G401 (cell line): ENCODE measurements at regions not wholly inside any gene's neighbourhood (a gene's known extent, or its start where the extent isn't known, plus 50 kb on each side); places are given as distances from the start of the nearest gene placed in this dataset.

ENCODE experiments used
- DNase-seq: peaks from one replicate; pipeline ENCODE4 v3.0.0-alpha.2; 2015; ENCODE audit warnings: low spot score
- in situ Hi-C: cut with HindIII; loops from 2 replicates; pipeline ENCODE4 v1.10.0; 2016; ENCODE audit warnings: low sequenced_read_pairs, mixed read lengths

DNA sequence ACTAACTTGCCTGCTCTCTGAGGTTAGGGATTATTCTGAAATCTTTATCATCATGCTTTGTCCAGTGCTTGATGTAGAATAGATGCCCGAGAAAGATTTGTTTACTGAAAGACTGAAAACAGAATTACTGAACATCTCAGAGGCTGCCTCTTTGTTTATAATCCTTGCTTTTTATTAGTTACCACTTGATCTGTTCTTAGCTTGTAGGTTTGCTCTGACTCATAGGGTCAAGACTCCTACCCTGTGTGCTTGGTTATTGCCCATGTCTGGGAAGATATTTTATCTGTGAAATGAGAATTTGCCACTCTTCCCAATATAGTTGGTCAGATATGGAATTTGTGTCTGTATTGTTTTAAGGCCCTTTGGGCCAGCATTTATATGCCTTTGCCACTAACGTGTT is 675.3 kb downstream of the DIAPH3 start:
- in situ Hi-C loops = no loop called here
- no peak for DNase-seq

DNA sequence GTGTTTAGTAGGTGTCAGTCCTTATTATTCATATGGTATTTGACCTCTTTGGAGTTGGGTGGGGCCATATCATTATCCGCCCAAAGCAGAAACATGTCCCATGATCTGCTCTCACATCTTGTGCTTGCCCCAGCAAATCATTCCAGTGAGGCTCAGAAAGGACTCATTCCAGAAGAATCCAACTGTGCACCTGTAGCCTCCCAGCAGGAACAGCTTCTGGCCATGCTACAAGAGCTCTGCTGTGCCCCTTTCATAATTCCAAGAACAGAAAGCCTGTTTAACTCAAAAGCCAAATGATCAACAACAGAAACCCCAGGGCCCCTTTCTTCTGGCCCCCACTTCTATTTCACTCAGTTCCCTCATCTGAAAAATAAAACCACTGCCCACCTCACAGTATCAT is 673.1 kb downstream of the DIAPH3 start:
- peak; percentile 64 for DNase-seq
- in situ Hi-C loops = no loop called here

DNA sequence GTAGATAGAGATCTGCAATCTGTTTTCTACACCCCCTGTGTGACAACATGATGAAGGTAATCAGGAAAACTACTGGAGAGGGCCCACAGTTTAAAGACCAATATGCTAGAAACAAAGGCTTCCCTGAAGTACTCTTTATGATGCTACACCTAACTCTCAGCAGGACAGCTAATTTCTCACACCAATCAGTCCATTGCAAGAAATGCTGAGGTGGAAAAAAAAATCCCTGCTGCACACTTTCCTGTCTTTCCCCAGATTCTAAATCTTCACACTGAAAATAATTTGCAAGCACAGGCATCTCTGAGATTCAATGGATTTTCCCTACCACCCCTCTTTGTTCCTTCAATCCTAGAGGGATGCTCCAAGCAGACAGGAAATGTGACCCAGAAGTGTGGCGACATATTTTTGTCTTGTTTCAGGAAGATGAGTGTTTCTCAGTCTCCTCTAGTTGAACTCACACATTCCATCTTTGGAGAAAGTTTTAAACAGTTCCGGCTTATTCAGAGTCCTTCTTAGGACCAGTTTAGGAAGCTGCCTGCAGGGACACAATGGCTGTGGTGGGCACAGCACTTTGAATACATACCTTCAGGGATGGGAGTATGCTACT is 671.6 kb downstream of the DIAPH3 start:
- DNase-seq = no peak
- in situ Hi-C loops = no loop called here

DNA sequence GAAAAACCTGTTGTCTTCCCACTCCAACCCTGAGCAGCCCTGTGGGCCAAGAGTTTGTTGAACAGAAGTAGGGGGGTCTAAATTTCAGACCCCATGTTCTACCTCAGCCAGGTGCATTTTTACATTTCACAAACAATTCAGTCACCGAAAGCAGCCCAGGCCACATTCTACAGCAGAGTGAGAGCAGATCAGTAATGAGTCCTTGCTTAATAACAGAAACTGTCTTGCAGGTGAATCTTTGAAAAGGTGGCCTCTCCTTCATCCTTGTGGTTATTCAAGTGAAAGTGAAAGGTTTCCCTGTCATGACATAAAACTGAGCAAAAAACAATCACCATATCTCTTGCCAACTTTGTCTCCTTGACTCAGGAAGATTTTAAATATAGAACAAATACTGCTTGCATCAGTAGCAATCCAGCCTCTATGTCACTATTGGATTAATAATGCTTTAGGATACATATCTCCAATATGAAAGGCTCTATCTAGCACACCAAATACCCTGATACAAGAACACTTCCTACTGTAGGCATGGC is 670.2 kb downstream of the DIAPH3 start:
- in situ Hi-C loops = no loop called here
- DNase-seq = no peak

DNA sequence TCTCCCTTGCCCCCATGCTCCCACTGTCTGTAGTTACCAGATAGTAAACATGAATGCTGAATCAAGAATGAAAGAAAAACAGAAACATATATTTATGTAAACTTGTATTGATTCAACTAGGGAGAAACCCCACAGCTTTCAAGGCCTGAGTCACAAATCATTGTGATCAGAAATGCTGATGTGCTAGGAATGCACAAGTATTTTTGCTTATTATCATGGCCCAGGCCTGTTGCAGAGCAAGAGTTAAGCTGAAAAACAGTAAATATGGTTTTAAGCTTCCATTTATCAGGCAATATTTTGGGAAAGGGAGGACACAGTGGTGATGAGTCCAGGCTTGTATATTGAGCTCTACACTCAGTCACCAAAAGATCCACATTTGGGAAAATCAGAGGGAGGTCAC is 669.6 kb downstream of the DIAPH3 start:
- in situ Hi-C loops = no loop called here
- no peak for DNase-seq

DNA sequence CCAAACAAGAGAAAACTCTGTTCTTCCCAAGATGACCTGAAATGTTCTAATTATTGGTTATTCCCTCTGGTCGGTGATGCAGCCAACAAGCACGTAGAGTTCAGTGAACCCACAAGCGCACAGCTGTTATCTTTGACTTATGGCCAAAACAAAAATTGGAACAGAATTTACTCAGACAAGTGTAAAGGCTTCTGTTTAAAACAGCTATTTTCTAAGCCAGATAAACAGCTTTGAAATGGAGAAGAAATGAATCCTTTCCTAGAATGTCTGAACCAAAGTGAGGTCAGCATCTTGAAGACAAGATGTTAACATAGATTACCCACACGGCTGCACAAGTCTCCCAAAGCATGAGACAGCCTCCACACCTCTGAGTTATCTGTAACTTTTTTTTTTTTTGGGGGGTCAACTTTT is 669.2 kb downstream of the DIAPH3 start:
- in situ Hi-C loops = no loop called here
- peak; percentile 71 for DNase-seq

DNA sequence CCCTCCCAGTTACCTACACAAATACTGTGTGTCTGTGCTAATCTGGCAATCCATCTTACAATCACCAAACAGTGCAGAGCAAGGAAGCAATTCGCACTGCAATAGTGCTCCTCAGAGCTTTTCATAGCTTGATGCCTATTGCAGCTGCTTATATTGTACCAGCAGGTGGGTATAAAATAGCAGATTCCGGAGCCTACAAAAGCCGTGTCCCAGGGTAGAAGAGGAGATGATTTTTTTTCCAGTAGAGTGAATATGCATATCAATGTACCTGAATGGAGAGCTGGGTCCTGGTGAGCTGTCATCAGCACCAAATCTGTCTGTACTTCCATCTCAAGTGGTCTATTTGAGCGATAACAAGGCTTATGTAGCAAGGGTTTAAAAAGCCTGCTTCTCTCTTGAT is 668.4 kb downstream of the DIAPH3 start:
- in situ Hi-C loops = no loop called here

DNA sequence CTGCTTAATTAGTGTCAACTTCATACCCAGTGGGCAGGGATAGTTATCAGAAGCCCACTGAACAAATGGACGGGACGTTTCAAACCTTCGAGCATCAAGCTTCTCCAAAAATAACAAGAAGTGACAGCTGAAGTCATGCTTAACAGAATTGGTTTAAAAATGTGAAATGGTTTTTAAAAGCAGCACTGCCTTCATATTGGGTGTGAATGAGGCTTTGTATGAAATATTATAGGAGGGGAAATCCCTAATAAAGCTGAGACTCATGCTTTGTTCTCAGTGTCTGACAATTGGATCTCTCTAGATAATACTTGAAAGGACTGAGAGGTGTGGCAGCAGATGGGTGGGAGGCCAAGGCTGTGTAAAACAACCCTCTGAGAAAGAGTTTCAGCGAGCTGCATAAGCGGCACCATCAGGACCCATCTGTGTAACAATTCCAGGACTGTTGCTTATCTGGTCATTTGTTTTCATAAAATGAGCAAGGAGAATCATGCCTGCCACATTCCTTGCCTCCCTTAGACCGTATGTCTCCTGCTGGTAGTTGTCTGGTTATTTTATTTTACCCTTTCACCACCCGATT is 667.7 kb downstream of the DIAPH3 start:
- no peak for DNase-seq
- in situ Hi-C loops = no loop called here

More for the DNA sequence above, 668.4 kb downstream of the DIAPH3 start:
- DNase-seq = no peak

DNA sequence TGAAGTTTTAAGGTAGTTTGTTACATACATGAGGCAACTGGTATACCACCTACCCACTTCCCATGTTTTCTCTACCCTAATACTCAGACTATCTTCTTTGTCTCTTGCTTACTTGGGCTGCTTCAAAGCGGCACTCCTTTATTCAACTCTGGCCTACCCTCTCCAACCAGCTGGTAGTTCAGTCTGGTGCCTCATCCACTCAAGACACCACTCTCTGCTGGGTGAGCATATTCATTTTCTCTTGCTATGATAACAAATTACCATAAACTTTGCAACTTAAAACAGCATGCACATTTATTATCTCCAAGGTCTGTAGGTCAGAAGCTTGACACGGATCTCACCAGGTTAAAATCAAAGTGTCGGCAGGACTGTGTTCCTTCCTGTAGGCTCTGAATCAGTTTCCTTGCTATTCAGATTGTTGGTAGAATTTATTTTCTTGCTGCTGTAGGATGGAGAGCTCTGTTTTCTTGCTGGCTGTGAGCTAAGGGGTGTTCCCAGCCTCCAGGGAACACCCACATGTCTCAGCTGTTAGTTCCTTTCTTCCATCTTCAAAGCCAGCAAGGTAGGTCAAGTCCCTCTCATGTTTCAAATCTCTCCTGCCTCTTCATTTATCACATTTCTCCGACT is 666.0 kb downstream of the DIAPH3 start:
- in situ Hi-C loops = no loop called here
- DNase-seq = no peak

DNA sequence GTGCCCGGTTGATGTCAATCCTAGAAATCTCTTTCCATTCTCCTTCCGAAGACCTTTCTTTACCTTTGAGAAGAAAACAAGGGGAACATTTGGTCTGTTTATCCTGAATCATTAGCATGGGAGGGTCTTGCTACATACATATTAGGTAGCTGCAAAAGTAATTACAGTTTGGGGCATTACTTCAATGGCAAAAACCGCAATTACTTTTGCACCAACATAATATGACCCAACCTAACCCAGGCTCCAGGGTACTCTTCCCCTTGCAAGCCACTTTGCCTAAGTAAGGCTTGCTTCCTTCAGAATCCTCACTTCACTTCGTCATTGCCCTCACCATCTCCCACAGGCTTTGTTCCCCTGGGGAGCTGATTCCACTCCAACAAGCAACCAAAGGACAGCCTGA is 662.7 kb downstream of the DIAPH3 start:
- in situ Hi-C loops = no loop called here
- DNase-seq = no peak

DNA sequence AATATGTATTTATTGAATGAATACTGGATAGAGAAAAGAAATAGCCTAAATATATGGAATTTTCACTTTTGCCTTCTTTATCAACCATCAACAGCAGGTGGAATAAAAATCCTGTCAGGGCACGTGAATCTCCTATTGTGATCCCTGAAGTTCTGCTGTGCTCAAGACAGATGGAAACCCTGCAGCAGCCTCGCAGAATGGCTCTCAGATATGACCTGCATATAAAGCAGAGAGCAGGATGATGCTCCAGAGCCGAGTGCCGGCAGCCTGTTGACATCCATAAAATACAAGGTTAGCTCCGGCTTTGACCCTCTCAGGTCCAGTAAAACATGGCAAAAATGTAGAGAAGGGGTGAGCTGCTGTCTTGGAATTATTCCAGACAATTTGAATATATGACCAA is 659.3 kb downstream of the DIAPH3 start:
- peak; percentile 42 for DNase-seq
- in situ Hi-C loops = no loop called here

DNA sequence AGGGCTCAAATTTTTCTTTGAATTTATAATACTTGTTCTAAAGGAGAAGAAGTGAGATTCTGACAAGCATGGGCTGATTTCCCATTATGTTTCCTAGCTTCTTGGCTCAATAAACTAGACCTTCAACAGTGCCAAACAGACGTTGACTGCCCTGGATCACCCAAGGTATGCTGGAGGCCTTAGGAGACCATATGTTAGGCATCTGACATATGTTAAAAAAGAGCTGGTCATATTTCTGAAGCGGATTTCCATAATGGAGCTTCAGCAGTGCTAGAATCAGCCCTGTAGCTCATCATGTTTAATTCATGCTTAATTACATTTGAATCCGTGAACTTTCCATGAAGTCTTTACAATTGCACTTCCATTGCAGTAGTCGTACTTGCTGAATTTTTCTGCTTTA is 653.3 kb downstream of the DIAPH3 start:
- in situ Hi-C loops = no loop called here
- peak; percentile 87 for DNase-seq

DNA sequence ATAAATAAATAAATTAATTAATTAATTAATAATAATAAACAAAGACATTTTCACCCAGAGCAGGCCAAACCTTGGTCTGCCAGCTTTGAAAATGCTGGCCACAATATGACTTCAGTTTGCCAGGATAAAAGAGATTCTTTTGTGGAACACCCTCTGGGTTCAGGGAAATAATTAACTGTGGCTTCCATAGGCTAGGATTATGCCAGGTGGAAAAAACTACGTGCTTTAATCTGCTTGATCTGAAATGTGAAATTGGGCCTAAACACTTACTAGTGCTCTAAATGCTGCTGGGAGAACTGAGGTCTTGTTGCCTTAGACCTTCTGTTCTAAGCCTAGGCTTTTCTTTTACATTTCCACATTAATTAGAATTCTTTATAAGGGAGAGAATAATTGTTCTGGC is 650.0 kb downstream of the DIAPH3 start:
- peak; percentile 77 for DNase-seq
- in situ Hi-C loops = no loop called here

DNA sequence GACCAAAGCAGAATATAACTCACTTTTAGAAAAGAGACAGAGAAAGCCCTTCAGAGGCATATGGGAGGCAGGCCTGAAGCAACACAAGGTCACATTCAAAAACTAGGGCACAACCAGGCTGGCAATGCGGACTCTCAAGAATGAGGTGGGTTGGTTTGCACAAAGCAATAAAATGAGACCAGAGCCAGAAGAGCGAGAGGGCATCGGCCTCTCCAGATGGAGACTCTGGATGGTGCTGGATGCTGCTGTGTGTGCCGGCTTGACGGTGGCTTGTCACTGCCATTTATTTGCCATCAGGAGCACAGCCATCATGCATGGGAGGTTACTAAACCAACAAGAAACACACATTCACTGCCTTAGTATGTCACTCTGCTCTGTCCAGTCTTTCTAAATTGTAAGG is 649.4 kb downstream of the DIAPH3 start:
- in situ Hi-C loops = no loop called here
- DNase-seq = peak; percentile 83

DNA sequence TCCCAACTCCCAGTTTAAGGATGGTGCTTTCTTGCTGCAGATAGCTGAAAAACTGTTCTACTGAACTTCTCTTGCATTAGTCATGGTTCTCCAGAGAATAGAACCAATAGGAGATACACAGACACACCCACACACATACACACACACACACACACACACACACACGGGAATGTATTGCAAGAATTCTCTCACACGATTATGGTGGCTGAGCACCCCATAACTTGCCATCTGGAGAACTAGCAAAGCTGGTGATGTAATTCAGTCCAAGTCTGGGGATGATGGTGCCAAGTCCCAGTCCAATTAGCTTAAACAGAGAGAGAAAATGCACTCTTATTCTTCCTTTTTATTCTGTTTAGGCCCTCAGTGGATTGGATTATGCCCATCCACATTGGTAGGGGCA is 643.9 kb downstream of the DIAPH3 start:
- in situ Hi-C loops = no loop called here
- peak; percentile 7 for DNase-seq

DNA sequence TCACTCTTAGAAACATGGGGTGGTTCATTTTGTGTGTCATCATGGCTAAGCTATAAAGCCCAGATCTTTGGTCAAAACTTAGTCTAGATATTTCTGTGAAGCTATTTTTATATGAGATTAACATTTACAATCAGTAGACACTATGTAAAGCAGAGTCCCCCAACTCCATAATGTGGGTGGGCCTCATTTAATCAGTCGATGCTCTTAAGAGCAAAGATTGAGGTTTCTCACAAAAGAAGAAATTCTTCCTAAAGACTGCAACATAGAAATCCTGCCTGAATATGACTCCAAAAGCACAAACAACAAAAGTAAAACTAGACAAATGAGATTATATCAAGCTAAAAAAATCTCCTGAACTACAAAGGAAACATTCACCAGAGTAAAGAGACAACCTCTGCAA is 642.2 kb downstream of the DIAPH3 start:
- in situ Hi-C loops = no loop called here
- no peak for DNase-seq

DNA sequence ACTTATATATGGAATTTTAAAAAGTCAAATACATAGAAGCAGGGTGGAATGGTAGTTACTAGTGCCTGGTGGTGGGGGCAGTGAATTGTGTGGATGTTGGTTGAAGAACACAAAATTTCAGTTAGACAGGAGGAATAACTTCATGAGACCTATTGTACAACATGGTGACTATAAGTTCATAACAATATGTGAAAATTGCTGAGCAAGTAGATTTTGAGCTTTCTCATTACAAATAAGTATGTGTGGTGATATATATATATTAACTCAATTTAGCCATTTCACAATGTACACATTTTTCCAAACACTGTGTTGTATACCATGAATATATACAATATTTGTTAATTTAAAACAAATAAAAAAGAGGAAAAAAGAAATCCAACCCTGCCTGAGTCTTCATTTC is 641.1 kb downstream of the DIAPH3 start:
- DNase-seq = no peak
- in situ Hi-C loops = no loop called here

DNA sequence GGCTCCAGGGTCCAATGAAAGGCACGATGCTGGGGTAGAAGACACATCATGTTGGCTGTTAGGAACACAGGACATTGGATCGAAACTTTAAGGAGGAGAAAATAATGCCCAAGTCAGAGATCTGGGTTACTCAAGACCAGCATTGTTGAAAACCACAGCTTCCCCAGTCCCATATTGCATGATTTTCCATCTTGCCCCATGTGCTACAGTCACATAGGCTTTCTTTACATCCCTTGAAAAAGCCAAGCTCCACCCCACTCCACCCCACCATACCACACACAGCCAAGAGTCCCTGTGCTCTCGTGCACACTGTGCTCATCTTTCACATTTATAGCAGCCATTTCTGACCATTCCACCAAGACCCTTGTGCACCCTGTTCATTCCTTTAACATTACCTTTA is 636.2 kb downstream of the DIAPH3 start:
- in situ Hi-C loops = no loop called here
- DNase-seq = no peak

DNA sequence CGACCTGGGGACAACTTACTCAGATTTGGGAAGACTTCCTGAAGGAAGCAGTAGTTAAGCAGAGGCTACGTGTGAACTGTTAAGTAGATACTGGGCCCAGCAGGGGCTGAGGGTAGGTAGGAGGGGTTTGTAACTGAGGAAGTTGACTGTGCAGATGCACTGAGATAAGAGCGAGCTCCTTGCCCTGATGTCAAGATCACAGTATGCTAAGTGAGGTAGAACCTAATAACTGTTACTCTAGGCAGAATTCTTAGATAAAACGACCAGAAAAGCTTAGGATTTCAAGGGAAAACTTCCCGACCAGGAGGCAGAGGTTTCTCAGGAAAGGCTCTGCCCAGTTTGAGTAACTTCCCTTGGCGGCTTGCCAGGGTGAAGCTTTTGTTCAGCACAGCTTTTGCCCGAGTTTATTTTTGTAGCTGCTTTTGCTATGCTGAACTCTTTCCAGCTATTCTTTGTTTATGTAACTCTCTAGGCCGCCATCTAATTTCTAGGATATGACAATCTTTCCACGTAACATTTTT is 632.1 kb downstream of the DIAPH3 start:
- DNase-seq = peak; percentile 30
- in situ Hi-C loops = no loop called here

DNA sequence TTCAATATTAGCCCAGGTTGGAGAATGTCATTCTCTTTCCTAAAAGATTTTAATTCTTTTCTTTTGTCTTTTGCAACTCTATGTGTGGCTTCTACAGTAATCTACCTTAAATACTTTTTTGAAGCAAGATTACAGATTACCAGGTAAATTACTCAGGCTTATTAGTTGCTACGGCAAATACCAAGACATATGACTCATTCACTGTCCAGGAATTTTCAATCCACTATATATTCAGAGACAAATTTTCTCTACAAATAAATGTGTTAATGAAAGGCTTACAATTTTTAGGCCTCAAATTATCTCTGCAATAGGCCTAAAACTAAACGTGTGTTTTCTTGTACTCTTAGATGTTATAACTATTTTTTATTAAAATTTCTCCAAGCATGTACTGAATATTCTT is 631.3 kb downstream of the DIAPH3 start:
- in situ Hi-C loops = no loop called here

More for the DNA sequence above, 631.3 kb downstream of the DIAPH3 start:
- no peak for DNase-seq
